Progenitor cell of endocrine pancreas (in vitro differentiated cells): ENCODE measurements at regions not wholly inside any gene's neighbourhood (a gene's known extent, or its start where the extent isn't known, plus 50 kb on each side); places are given as distances from the start of the nearest gene placed in this dataset.
A peak's percentile ranks its signal among the peaks of the same experiment; 100 is the strongest.
"Not testable (repeated sequence)": the region's sequence is repeated elsewhere in the genome, so short reads cannot be mapped to it uniquely, and the experiment has no call there.

Experiments
- DNase-seq: peaks from one replicate; pipeline ENCODE4 v3.0.0; 2021; ENCODE audit warnings: low spot score; ENCODE audit not compliant: unreplicated experiment
- H3K27ac Mint-ChIP-seq: 2 replicates; pipeline ENCODE4 v1.8.0; 2021; ENCODE audit warnings: mild to moderate bottlenecking, moderate library complexity, mixed read lengths
- H3K27me3 Mint-ChIP-seq: 2 replicates; pipeline ENCODE4 v1.8.0; 2021; ENCODE audit warnings: mixed read lengths
- H3K36me3 Mint-ChIP-seq: 2 replicates; pipeline ENCODE4 v1.8.0; 2022; ENCODE audit warnings: mixed read lengths; ENCODE audit not compliant: insufficient read depth
- H3K4me1 Mint-ChIP-seq: 2 replicates; pipeline ENCODE4 v1.8.0; 2021; ENCODE audit warnings: low read depth, mixed read lengths
- H3K4me3 Mint-ChIP-seq: 2 replicates; pipeline ENCODE4 v1.8.0; 2021; ENCODE audit warnings: low read depth, mild to moderate bottlenecking, moderate library complexity, mixed read lengths
- H3K9me3 Mint-ChIP-seq: 2 replicates; pipeline ENCODE4 v1.8.0; 2021; ENCODE audit warnings: low read depth, mixed read lengths
- CTCF ChIP-seq: fragments of 200-600 bp; sonication (generic); IDR thresholded peaks from one replicate; pipeline ENCODE4 v1.5.0; 2021; ENCODE audit warnings: antibody characterized with exemption, mild to moderate bottlenecking; ENCODE audit not compliant: unreplicated experiment

GRCh38 chr7:47180516-47180826 lies 401.4 kb downstream of the TNS3 start:
- no peak overlapping the region for H3K27ac Mint-ChIP-seq
- peaks cover 8% of the 10 kb centered on the region for H3K9me3 Mint-ChIP-seq
- no peak for TF ChIP-seq CTCF

GRCh38 chr7:47179812-47180515 lies 401.9 kb downstream of the TNS3 start:
- Mint-ChIP-seq H3K4me3 (no peak overlapping the region), H3K9me3 (peaks cover 8% of the 10 kb centered on the region), H3K4me1 (peaks cover 8% of the 10 kb centered on the region), H3K36me3 (peaks cover 3% of the 10 kb centered on the region), H3K27me3 (peaks cover 13% of the 10 kb centered on the region), H3K27ac (no peak overlapping the region)
- peak; percentile 92 for TF ChIP-seq CTCF
- DNase-seq, result peak; percentile 53

More at GRCh38 chr7:47180516-47180826, 401.4 kb downstream of the TNS3 start:
- no peak for DNase-seq
- Mint-ChIP-seq H3K27me3 (peaks cover 13% of the 10 kb centered on the region), H3K4me1 (peaks cover 8% of the 10 kb centered on the region), H3K4me3 (no peak overlapping the region), H3K36me3 (peaks cover 3% of the 10 kb centered on the region)

DNA sequence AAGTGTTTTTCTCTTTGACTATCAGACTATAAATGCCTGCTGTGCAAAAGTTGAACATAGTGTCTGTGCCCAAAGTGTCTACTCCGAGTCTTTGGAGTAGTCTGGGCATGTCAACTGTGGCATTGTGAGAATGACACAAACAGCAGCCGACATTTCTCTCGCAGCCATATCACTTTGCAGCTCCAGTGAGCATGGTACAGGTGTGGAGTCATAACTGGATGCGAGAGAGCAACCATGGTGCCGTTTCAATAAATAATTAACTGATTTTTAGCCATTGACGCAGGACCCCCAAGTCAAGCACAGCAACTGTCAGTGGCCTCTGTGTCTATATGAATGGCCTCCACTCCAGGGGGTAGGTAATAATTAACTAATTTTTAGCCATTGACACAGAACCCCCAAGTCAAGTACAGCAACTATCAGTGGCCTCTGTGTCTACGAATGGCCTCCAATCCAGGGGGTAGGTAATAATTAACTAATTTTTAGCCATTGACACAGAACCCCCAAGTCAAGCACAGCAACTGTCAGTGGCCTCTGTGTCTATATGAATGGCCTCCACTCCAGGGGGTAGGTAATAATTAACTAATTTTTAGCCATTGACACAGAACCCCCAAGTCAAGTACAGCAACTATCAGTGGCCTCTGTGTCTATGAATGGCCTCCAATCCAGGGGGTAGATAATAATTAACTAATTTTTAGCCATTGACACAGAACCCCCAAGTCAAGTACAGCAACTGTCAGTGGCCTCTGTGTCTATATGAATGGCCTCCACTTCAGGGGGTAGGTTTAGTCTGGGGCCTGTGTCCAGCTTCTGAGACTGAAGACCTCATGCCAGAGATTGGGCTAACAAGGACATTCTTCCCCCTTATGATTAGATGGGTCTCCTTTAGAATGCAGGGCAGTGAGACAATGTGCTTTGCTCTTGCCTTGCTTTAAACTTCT lies 409.0 kb downstream of the TNS3 start:
- DNase-seq, H3K36me3 Mint-ChIP-seq, H3K9me3 Mint-ChIP-seq, H3K4me3 Mint-ChIP-seq, H3K27ac Mint-ChIP-seq, H3K27me3 Mint-ChIP-seq, H3K4me1 Mint-ChIP-seq: not testable (repeated sequence)

DNA sequence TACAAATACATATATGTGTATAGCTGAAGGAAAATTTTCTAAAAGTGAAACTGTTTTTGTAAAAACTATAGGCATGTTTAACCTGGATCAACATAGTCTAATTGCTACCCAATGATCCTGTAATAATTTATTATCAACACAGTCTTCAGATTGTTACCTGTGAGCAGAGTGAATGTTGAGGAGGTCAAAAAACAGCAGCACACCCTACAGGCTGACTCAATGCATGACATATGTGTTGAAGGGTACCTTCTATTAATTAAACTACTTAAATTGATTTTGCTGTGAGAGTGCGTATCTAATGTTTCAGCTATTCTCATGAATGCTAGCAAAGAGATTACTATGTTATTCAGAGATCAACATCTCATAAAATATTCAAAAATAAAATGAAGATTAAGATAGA lies 411.4 kb downstream of the TNS3 start:
- DNase-seq, result no peak
- H3K4me1 Mint-ChIP-seq, result peaks cover 6% of the 10 kb centered on the region
- H3K27me3 Mint-ChIP-seq, result no peaks in the 10 kb centered on the region
- TF ChIP-seq CTCF, result peak; percentile 36
- no peaks in the 10 kb centered on the region for H3K36me3 Mint-ChIP-seq
- no peaks in the 10 kb centered on the region for H3K9me3 Mint-ChIP-seq
- no peak overlapping the region for H3K27ac Mint-ChIP-seq
- no peak overlapping the region for H3K4me3 Mint-ChIP-seq

GRCh38 chr7:47154791-47155190 lies 427.1 kb downstream of the TNS3 start:
- peaks cover 14% of the 10 kb centered on the region for H3K4me1 Mint-ChIP-seq
- DNase-seq, result no peak

More at GRCh38 chr7:47154791-47155190, 427.1 kb downstream of the TNS3 start:
- Mint-ChIP-seq H3K36me3 (peaks cover 2% of the 10 kb centered on the region), H3K9me3 (peaks cover 5% of the 10 kb centered on the region), H3K4me3 (no peak overlapping the region), H3K27ac (no peak overlapping the region), H3K27me3 (peaks cover 3% of the 10 kb centered on the region)
- TF ChIP-seq CTCF, result no peak
